Trophoblast cell (in vitro differentiated cells and primary cell): ENCODE measurements at regions not wholly inside any gene's neighbourhood (a gene's known extent, or its start where the extent isn't known, plus 50 kb on each side); places are given as distances from the start of the nearest gene placed in this dataset.

Experiments used
- DNase-seq, 2 donors: peaks; one replicate each; pipeline ENCODE4 v3.0.0-alpha.2; 2016
- H2AFZ ChIP-seq: 2 replicates; pipeline ENCODE4 v1.6.1; 2013; ENCODE audit warnings: low read length, moderate library complexity, mild to moderate bottlenecking; ENCODE audit not compliant: insufficient read depth, poor library complexity
- H2AK5ac ChIP-seq: 2 replicates; pipeline ENCODE4 v1.6.1; 2013; ENCODE audit warnings: mild to moderate bottlenecking, low read length
- H2BK120ac ChIP-seq: 2 replicates; pipeline ENCODE4 v1.6.1; 2013; ENCODE audit warnings: low read length, mild to moderate bottlenecking, moderate library complexity; ENCODE audit not compliant: insufficient read depth, poor library complexity
- H2BK12ac ChIP-seq: 2 replicates; pipeline ENCODE4 v1.6.1; 2013; ENCODE audit warnings: mild to moderate bottlenecking, low read length, moderate library complexity
- H2BK5ac ChIP-seq: 2 replicates; pipeline ENCODE4 v1.6.1; 2013; ENCODE audit warnings: low read length, low read depth, moderate library complexity, mild to moderate bottlenecking; ENCODE audit not compliant: poor library complexity
- H3K14ac ChIP-seq: 2 replicates; pipeline ENCODE4 v1.6.1; 2013; ENCODE audit warnings: mild to moderate bottlenecking, low read length
- H3K18ac ChIP-seq: 2 replicates; pipeline ENCODE4 v1.6.1; 2013; ENCODE audit warnings: mild to moderate bottlenecking, low read length
- H3K23ac ChIP-seq: 2 replicates; pipeline ENCODE4 v1.6.1; 2013; ENCODE audit warnings: low read length
- H3K27ac ChIP-seq: 2 replicates; pipeline ENCODE4 v1.5.1; 2013; ENCODE audit warnings: low read depth, mild to moderate bottlenecking, inconsistent platforms, low read length, moderate library complexity
- H3K27me3 ChIP-seq: 2 replicates; pipeline ENCODE4 v1.6.1; 2013; ENCODE audit warnings: inconsistent platforms, mild to moderate bottlenecking, low read length, moderate library complexity; ENCODE audit not compliant: insufficient read depth
- H3K36me3 ChIP-seq, 2 experiments: 1 replicate in 1 of 2; 2 replicates in 1 of 2; pipeline ENCODE4 v1.6.1; 2013; ENCODE audit warnings: low read length in 2 of 2, mild to moderate bottlenecking in 2 of 2, moderate library complexity in 1 of 2; ENCODE audit not compliant: insufficient read depth in 2 of 2, control insufficient read depth in 1 of 2
- H3K4ac ChIP-seq: 2 replicates; pipeline ENCODE4 v1.6.1; 2013; ENCODE audit warnings: low read depth, mild to moderate bottlenecking, low read length, moderate library complexity
- H3K4me1 ChIP-seq, 2 experiments: 1 replicate in 1 of 2; 2 replicates in 1 of 2; pipeline ENCODE4 v1.6.1; 2013; ENCODE audit warnings: low read length in 2 of 2, mild to moderate bottlenecking in 2 of 2, moderate library complexity in 1 of 2; ENCODE audit not compliant: insufficient read depth in 2 of 2, control insufficient read depth in 1 of 2
- H3K4me2 ChIP-seq: 2 replicates; pipeline ENCODE4 v1.6.1; 2013; ENCODE audit warnings: inconsistent platforms, mild to moderate bottlenecking, low read length, moderate library complexity
- H3K4me3 ChIP-seq: 2 replicates; pipeline ENCODE4 v1.5.1; 2013; ENCODE audit warnings: mild to moderate bottlenecking, low read depth, low read length, inconsistent platforms
- H3K79me1 ChIP-seq: one replicate; pipeline ENCODE4 v1.6.1; 2013; ENCODE audit warnings: low read length
- H3K79me2 ChIP-seq: 2 replicates; pipeline ENCODE4 v1.6.1; 2013; ENCODE audit warnings: low read length, mild to moderate bottlenecking; ENCODE audit not compliant: control insufficient read depth, insufficient read depth, poor library complexity
- H3K9ac ChIP-seq: 2 replicates; pipeline ENCODE4 v1.6.1; 2013; ENCODE audit warnings: mild to moderate bottlenecking, low read length
- H3K9me3 ChIP-seq: 2 replicates; pipeline ENCODE4 v1.6.1; 2013; ENCODE audit warnings: low read depth, mild to moderate bottlenecking, control low read depth, inconsistent platforms, low read length; ENCODE audit not compliant: insufficient read depth
- H4K12ac ChIP-seq: 2 replicates; pipeline ENCODE4 v1.6.1; 2013; ENCODE audit warnings: low read depth, mild to moderate bottlenecking, low read length, moderate library complexity
- H4K8ac ChIP-seq: 2 replicates; pipeline ENCODE4 v1.6.1; 2013; ENCODE audit warnings: low read depth, mild to moderate bottlenecking, low read length, moderate library complexity
- H4K91ac ChIP-seq: one replicate; pipeline ENCODE4 v1.6.1; 2013; ENCODE audit warnings: low read depth, mild to moderate bottlenecking, low read length, moderate library complexity
- WGBS: extraction: QIAGEN DNeasy Blood & Tissue Kit; methylation state at CpG from one replicate; pipeline ENCODE4 v1.1.7; 2013; ENCODE audit warnings: missing lambda C conversion rate; ENCODE audit not compliant: insufficient read length, insufficient coverage; ENCODE audit errors: extremely low coverage; 5-methylcytosine and 5-hydroxymethylcytosine counted together

- H4K8ac ChIP-seq = no peak overlapping the region
- no peak overlapping the region for H3K14ac ChIP-seq
- no peaks in the 10 kb centered on the region for H3K9me3 ChIP-seq
- no peak overlapping the region for H3K4me2 ChIP-seq
- no peak overlapping the region for H2BK120ac ChIP-seq
- H3K27me3 ChIP-seq = no peaks in the 10 kb centered on the region
- H4K12ac ChIP-seq = no peak overlapping the region
- DNase-seq = peak in 1 of 2 donors; percentile 84
- no peak overlapping the region for H3K27ac ChIP-seq
- no peak overlapping the region for H3K18ac ChIP-seq
- H2BK12ac ChIP-seq = no peak overlapping the region
- no peak overlapping the region for H3K4me3 ChIP-seq
- H4K91ac ChIP-seq = no peak overlapping the region
- H3K23ac ChIP-seq = no peak overlapping the region
- H2AK5ac ChIP-seq = no peak overlapping the region
- no peaks in the 10 kb centered on the region for H3K79me2 ChIP-seq
- H3K4me1 ChIP-seq = peaks cover 2 to 7% of the 10 kb centered on the region in 2 experiments
- H3K9ac ChIP-seq = no peak overlapping the region
- no peak overlapping the region for H2BK5ac ChIP-seq
- no peak overlapping the region for H3K4ac ChIP-seq
- peaks cover 1% of the 10 kb centered on the region for H3K79me1 ChIP-seq
- H3K36me3 ChIP-seq = no peaks in the 10 kb centered on the region
- H2AFZ ChIP-seq = no peak overlapping the region
Observed at GRCh38 chr2:220279840-220280239, 652.4 kb downstream of the SLC4A3 start.

- H4K91ac ChIP-seq = no peak overlapping the region
- no peaks in the 10 kb centered on the region for H3K79me1 ChIP-seq
Observed at GRCh38 chr2:220280736-220281135, 653.3 kb downstream of the SLC4A3 start.

GRCh38 chr2:220281771-220282170, 654.3 kb downstream of the SLC4A3 start:
- no peak for DNase-seq
- Histone ChIP-seq H3K9ac (no peak overlapping the region), H3K9me3 (no peaks in the 10 kb centered on the region), H3K79me2 (no peaks in the 10 kb centered on the region), H3K18ac (no peak overlapping the region), H2AFZ (no peak overlapping the region), H3K4ac (no peak overlapping the region), H3K14ac (no peak overlapping the region), H3K4me2 (no peak overlapping the region), H3K27me3 (no peaks in the 10 kb centered on the region), H2BK12ac (no peak overlapping the region), H3K36me3 (no peaks in the 10 kb centered on the region), H3K23ac (no peak overlapping the region), H3K4me3 (no peak overlapping the region), H2AK5ac (no peak overlapping the region), H4K8ac (no peak overlapping the region), H3K79me1 (no peaks in the 10 kb centered on the region), H3K4me1 (no peaks in the 10 kb centered on the region), H2BK120ac (no peak overlapping the region), H4K91ac (no peak overlapping the region), H2BK5ac (no peak overlapping the region), H3K27ac (no peak overlapping the region), H4K12ac (no peak overlapping the region)
- no CpG with 5 or more reads among the region's 1 CpG for WGBS

More at GRCh38 chr2:220280736-220281135, 653.3 kb downstream of the SLC4A3 start:
- Histone ChIP-seq H2AFZ (no peak overlapping the region), H3K9me3 (no peaks in the 10 kb centered on the region), H3K4me3 (no peak overlapping the region), H2AK5ac (no peak overlapping the region), H4K8ac (no peak overlapping the region), H2BK120ac (no peak overlapping the region), H3K79me2 (no peaks in the 10 kb centered on the region), H3K4ac (no peak overlapping the region), H3K18ac (no peak overlapping the region), H3K23ac (no peak overlapping the region), H3K4me1 (peaks cover 0 to 3% of the 10 kb centered on the region in 2 experiments), H2BK5ac (no peak overlapping the region), H3K27me3 (no peaks in the 10 kb centered on the region), H4K12ac (no peak overlapping the region), H3K9ac (no peak overlapping the region), H3K27ac (no peak overlapping the region), H3K4me2 (no peak overlapping the region), H2BK12ac (no peak overlapping the region), H3K36me3 (no peaks in the 10 kb centered on the region), H3K14ac (no peak overlapping the region)
- DNase-seq = peak; percentile 68 to 71
- WGBS = no CpG with 5 or more reads among the region's 4 CpGs

GRCh38 chr2:220282236-220282635, 654.8 kb downstream of the SLC4A3 start:
- H4K91ac ChIP-seq = no peak overlapping the region
- no peaks in the 10 kb centered on the region for H3K79me1 ChIP-seq
- no peak overlapping the region for H3K9ac ChIP-seq
- DNase-seq = no peak
- no peaks in the 10 kb centered on the region for H3K27me3 ChIP-seq
- H2AK5ac ChIP-seq = no peak overlapping the region
- no peak overlapping the region for H3K4ac ChIP-seq
- H3K4me2 ChIP-seq = no peak overlapping the region
- H3K79me2 ChIP-seq = no peaks in the 10 kb centered on the region
- no peak overlapping the region for H3K27ac ChIP-seq
- H2AFZ ChIP-seq = no peak overlapping the region
- no peak overlapping the region for H4K8ac ChIP-seq
- no peak overlapping the region for H3K4me3 ChIP-seq
- H3K36me3 ChIP-seq = no peaks in the 10 kb centered on the region
- no peak overlapping the region for H2BK5ac ChIP-seq
- H2BK12ac ChIP-seq = no peak overlapping the region
- H3K23ac ChIP-seq = no peak overlapping the region
- no peaks in the 10 kb centered on the region for H3K9me3 ChIP-seq
- WGBS = no CpG with 5 or more reads among the region's 3 CpGs
- no peak overlapping the region for H3K14ac ChIP-seq
- H4K12ac ChIP-seq = no peak overlapping the region
- no peak overlapping the region for H3K18ac ChIP-seq
- H3K4me1 ChIP-seq = no peaks in the 10 kb centered on the region
- no peak overlapping the region for H2BK120ac ChIP-seq
